ENCODE measurements at regions not wholly inside any gene's neighbourhood (a gene's known extent, or its start where the extent isn't known, plus 50 kb on each side); places are given as distances from the start of the nearest gene placed in this dataset.

DNA sequence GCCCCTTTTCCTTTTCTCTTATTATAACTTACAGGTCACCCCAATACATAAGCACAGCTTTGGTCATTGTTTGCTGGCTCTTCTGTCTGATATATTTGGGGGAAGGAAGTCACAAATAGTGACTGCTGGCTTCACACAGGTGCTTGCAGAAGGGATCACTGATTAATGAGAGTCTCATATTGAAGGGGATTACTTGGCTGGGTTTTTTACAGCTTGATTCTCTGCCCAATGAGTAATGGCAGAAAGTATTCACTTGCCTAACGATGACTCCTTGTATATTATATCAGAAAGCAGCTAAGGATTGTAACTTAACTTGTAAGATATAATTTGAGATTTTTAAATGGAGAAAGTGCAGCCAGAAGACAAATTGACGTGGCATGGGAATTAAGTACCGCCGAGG lies 119.3 kb upstream of the PFN2 start:
- H3K79me2 ChIP-seq (ENCODE audit: control insufficient read depth, insufficient read depth, low read length): no peaks in the 10 kb centered on the region
- Mint-ChIP-seq H3K4me3 (no peak overlapping the region), H3K9me3 (ENCODE audit: insufficient read depth) (no peaks in the 10 kb centered on the region), H3K27ac (no peak overlapping the region), H3K27me3 (peaks cover 11% of the 10 kb centered on the region), H3K4me1 (no peaks in the 10 kb centered on the region)
- DNase-seq: no peak
- H4K20me1 ChIP-seq (ENCODE audit: control insufficient read depth, insufficient read depth, low read length, poor library complexity, severe bottlenecking): no peaks in the 10 kb centered on the region
- H3K4me1 ChIP-seq (ENCODE audit: control insufficient read depth in 2 of 2, insufficient read depth in 2 of 2, low read length in 2 of 2): no peaks in the 10 kb centered on the region
- no peak overlapping the region for H3K27ac ChIP-seq (ENCODE audit: low read length in 2 of 2)
- TF ChIP-seq, protein P1, sequence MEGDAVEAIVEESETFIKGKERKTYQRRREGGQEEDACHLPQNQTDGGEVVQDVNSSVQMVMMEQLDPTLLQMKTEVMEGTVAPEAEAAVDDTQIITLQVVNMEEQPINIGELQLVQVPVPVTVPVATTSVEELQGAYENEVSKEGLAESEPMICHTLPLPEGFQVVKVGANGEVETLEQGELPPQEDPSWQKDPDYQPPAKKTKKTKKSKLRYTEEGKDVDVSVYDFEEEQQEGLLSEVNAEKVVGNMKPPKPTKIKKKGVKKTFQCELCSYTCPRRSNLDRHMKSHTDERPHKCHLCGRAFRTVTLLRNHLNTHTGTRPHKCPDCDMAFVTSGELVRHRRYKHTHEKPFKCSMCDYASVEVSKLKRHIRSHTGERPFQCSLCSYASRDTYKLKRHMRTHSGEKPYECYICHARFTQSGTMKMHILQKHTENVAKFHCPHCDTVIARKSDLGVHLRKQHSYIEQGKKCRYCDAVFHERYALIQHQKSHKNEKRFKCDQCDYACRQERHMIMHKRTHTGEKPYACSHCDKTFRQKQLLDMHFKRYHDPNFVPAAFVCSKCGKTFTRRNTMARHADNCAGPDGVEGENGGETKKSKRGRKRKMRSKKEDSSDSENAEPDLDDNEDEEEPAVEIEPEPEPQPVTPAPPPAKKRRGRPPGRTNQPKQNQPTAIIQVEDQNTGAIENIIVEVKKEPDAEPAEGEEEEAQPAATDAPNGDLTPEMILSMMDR (IDR thresholded peaks at IDR 0.05): no peak
- no peak for TF ChIP-seq EZH2 (IDR thresholded peaks at IDR 0.05; ENCODE audit: borderline replicate concordance, insufficient read depth, low read depth, low read length, poor library complexity, severe bottlenecking)
- WGBS (ENCODE audit: insufficient coverage): 95% methylated on average over 3 of the region's 4 CpGs
- H3K36me3 ChIP-seq (replicated peaks in 1 of 2; ENCODE audit: control extremely low read depth in 1 of 2, control insufficient read depth in 1 of 2, extremely low read depth in 1 of 2, insufficient read depth in 2 of 2, low read length in 1 of 2): no peaks in the 10 kb centered on the region
- POLR2A ChIA-PET: no interaction called here
- no peak overlapping the region for H2AFZ ChIP-seq (ENCODE audit: insufficient read depth, low read depth, low read length, poor library complexity, severe bottlenecking)
- CTCF ChIA-PET: interaction anchor here (0.5 kb wide), 1 partner anchor 113 kb away, joined by 3 read pairs; no protein-coding TSS in a partner anchor
- H3K27me3 ChIP-seq (replicated peaks in 1 of 4; ENCODE audit: control extremely low read depth in 1 of 4, control insufficient read depth in 3 of 4, insufficient read depth in 4 of 4, low read length in 3 of 4): no peaks in the 10 kb centered on the region
- H3K9ac ChIP-seq (ENCODE audit: low read length): no peak overlapping the region
- peaks cover 0 to 1% (median 0%) of the 10 kb centered on the region in 3 donors for H3K9me3 ChIP-seq (ENCODE audit: control extremely low read depth in 1 of 3, control insufficient read depth in 2 of 3, insufficient read depth in 1 of 3, low read length in 2 of 3)
- no peak overlapping the region for H3K4me3 ChIP-seq (ENCODE audit: control extremely low read depth in 1 of 5, extremely low read depth in 1 of 5, insufficient read depth in 1 of 5, low read depth in 2 of 5, low read length in 4 of 5)
- intact Hi-C loops (cut with micrococcal nuclease): no loop called here
- ATAC-seq (ENCODE audit: low read depth): no peak
- H3K4me2 ChIP-seq (replicated peaks; ENCODE audit: low read depth, low read length, poor library complexity, severe bottlenecking): no peak overlapping the region

DNA sequence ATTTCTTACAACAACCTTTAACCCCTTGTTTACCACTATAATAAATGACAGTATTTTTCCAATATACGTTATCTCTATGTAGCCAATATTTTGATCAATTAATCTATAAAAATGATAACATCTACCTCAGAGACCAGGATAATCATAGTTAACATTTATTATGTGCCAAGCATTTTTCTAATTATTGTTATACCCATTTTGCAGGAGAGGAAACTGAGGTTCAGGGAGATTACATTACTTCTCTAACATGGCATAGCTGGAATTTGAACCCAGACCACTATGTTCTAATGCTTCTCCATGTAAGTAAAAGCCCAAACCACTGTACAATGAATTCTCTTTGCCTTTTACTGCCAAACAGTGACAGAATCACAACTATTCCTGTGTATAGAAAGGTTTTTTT lies 113.4 kb upstream of the PFN2 start:
- CTCF ChIA-PET: no interaction called here
- no peaks in the 10 kb centered on the region for H3K4me1 Mint-ChIP-seq

More for the DNA sequence above, 113.4 kb upstream of the PFN2 start:
- peaks cover 0 to 1% (median 0%) of the 10 kb centered on the region in 3 donors for H3K9me3 ChIP-seq (ENCODE audit: control extremely low read depth in 1 of 3, control insufficient read depth in 2 of 3, insufficient read depth in 1 of 3, low read length in 2 of 3)
- no peaks in the 10 kb centered on the region for H3K9me3 Mint-ChIP-seq (ENCODE audit: insufficient read depth)
- TF ChIP-seq, protein P1 (IDR thresholded peaks at IDR 0.05): no peak
- no peak for TF ChIP-seq EZH2 (IDR thresholded peaks at IDR 0.05; ENCODE audit: borderline replicate concordance, insufficient read depth, low read depth, low read length, poor library complexity, severe bottlenecking)
- no peaks in the 10 kb centered on the region for H3K27me3 ChIP-seq (replicated peaks in 1 of 4; ENCODE audit: control extremely low read depth in 1 of 4, control insufficient read depth in 3 of 4, insufficient read depth in 4 of 4, low read length in 3 of 4)
- H3K27ac Mint-ChIP-seq: no peak overlapping the region
- no peaks in the 10 kb centered on the region for H4K20me1 ChIP-seq (ENCODE audit: control insufficient read depth, insufficient read depth, low read length, poor library complexity, severe bottlenecking)
- no peaks in the 10 kb centered on the region for H3K4me1 ChIP-seq (ENCODE audit: control insufficient read depth in 2 of 2, insufficient read depth in 2 of 2, low read length in 2 of 2)
- intact Hi-C loops (cut with micrococcal nuclease): no loop called here
- no peak overlapping the region for H3K4me3 Mint-ChIP-seq
- H3K9ac ChIP-seq (ENCODE audit: low read length): no peak overlapping the region
- H2AFZ ChIP-seq (ENCODE audit: insufficient read depth, low read depth, low read length, poor library complexity, severe bottlenecking): no peak overlapping the region
- WGBS (ENCODE audit: insufficient coverage): no CpG with 5 or more reads among the region's 1 CpG
- ATAC-seq (ENCODE audit: low read depth): no peak
- no peaks in the 10 kb centered on the region for H3K79me2 ChIP-seq (ENCODE audit: control insufficient read depth, insufficient read depth, low read length)
- no peak for DNase-seq
- no peak overlapping the region for H3K4me3 ChIP-seq (ENCODE audit: control extremely low read depth in 1 of 5, extremely low read depth in 1 of 5, insufficient read depth in 1 of 5, low read depth in 2 of 5, low read length in 4 of 5)
- no peak overlapping the region for H3K4me2 ChIP-seq (replicated peaks; ENCODE audit: low read depth, low read length, poor library complexity, severe bottlenecking)
- POLR2A ChIA-PET: no interaction called here
- H3K27ac ChIP-seq (ENCODE audit: low read length in 2 of 2): no peak overlapping the region
- H3K27me3 Mint-ChIP-seq: peaks cover 8% of the 10 kb centered on the region
- no peaks in the 10 kb centered on the region for H3K36me3 ChIP-seq (replicated peaks in 1 of 2; ENCODE audit: control extremely low read depth in 1 of 2, control insufficient read depth in 1 of 2, extremely low read depth in 1 of 2, insufficient read depth in 2 of 2, low read length in 1 of 2)
